Neural progenitor cell (in vitro differentiated cells): ENCODE measurements at regions not wholly inside any gene's neighbourhood (a gene's known extent, or its start where the extent isn't known, plus 50 kb on each side); places are given as distances from the start of the nearest gene placed in this dataset.

Experiments used
- DNase-seq: peaks from one replicate; pipeline ENCODE4 v3.0.0-alpha.2; 2016; ENCODE audit warnings: low spot score
- H2AFZ ChIP-seq: fragments of 200-600 bp; sonication (generic); replicated peaks from 2 replicates; pipeline ENCODE4 v1.6.1; 2016; ENCODE audit warnings: antibody characterized with exemption
- H3F3A ChIP-seq: fragments of 200-600 bp; sonication (generic); 2 replicates; pipeline ENCODE4 v1.6.1; 2016; ENCODE audit warnings: antibody characterized with exemption, low read depth
- H3K27ac ChIP-seq: fragments of 200-600 bp; sonication (generic); 2 replicates; pipeline ENCODE4 v1.5.1; 2016; ENCODE audit warnings: mild to moderate bottlenecking
- H3K27me3 ChIP-seq: fragments of 200-600 bp; sonication (generic); 2 replicates; pipeline ENCODE4 v1.6.1; 2016; ENCODE audit warnings: mild to moderate bottlenecking, moderate library complexity
- H3K36me3 ChIP-seq: fragments of 200-600 bp; sonication (generic); 2 replicates; pipeline ENCODE4 v1.5.1; 2016
- H3K4me1 ChIP-seq: fragments of 200-600 bp; sonication (generic); 2 replicates; pipeline ENCODE4 v1.6.1; 2016; ENCODE audit warnings: mixed run types
- H3K4me2 ChIP-seq: fragments of 200-600 bp; sonication (generic); 2 replicates; pipeline ENCODE4 v1.6.1; 2016
- H3K4me3 ChIP-seq: fragments of 200-600 bp; sonication (generic); 2 replicates; pipeline ENCODE4 v1.5.1; 2016
- H3K79me2 ChIP-seq: fragments of 200-600 bp; sonication (generic); 2 replicates; pipeline ENCODE4 v1.6.1; 2016; ENCODE audit warnings: low read depth
- H3K9ac ChIP-seq: fragments of 200-600 bp; sonication (generic); 2 replicates; pipeline ENCODE4 v1.6.1; 2016
- H3K9me3 ChIP-seq: fragments of 200-600 bp; sonication (generic); 2 replicates; pipeline ENCODE4 v1.5.1; 2016; ENCODE audit warnings: low read depth
- H4K20me1 ChIP-seq: fragments of 200-600 bp; sonication (generic); 2 replicates; pipeline ENCODE4 v1.6.1; 2016; ENCODE audit warnings: low read depth
- H3K27ac Mint-ChIP-seq: 3 replicates; pipeline ENCODE4 v1.8.0; 2021; ENCODE audit warnings: mixed read lengths
- H3K27me3 Mint-ChIP-seq: 2 replicates; pipeline ENCODE4 v1.8.0; 2022; ENCODE audit warnings: low read depth, mild to moderate bottlenecking, inconsistent platforms, moderate library complexity, mixed read lengths; ENCODE audit not compliant: insufficient read depth
- H3K36me3 Mint-ChIP-seq: 3 replicates; pipeline ENCODE4 v1.8.0; 2021; ENCODE audit warnings: mixed read lengths
- H3K4me1 Mint-ChIP-seq: 3 replicates; pipeline ENCODE4 v1.8.0; 2021; ENCODE audit warnings: mixed read lengths
- H3K4me3 Mint-ChIP-seq: 3 replicates; pipeline ENCODE4 v1.8.0; 2021; ENCODE audit warnings: mild to moderate bottlenecking, moderate library complexity, mixed read lengths
- H3K9me3 Mint-ChIP-seq: 3 replicates; pipeline ENCODE4 v1.8.0; 2020; ENCODE audit warnings: mixed read lengths
- CTCF ChIP-seq: fragments of 200-600 bp; sonication (generic); IDR thresholded peaks from 2 replicates; pipeline ENCODE4 v1.5.1; 2017; ENCODE audit warnings: antibody characterized with exemption, mild to moderate bottlenecking
- EZH2 ChIP-seq: fragments of 200-600 bp; sonication (generic); IDR thresholded peaks from 2 replicates; pipeline ENCODE4 v1.6.1; 2017; ENCODE audit warnings: antibody characterized with exemption, mild to moderate bottlenecking, moderate library complexity
- EZH2phosphoT487 ChIP-seq: fragments of 200-600 bp; sonication (generic); IDR thresholded peaks from 2 replicates; pipeline ENCODE4 v1.6.1; 2017; ENCODE audit warnings: antibody characterized with exemption

GRCh38 chr2:155169317-155169716, 470.8 kb downstream of the KCNJ3 start:
- H3K27me3 ChIP-seq = no peaks in the 10 kb centered on the region
- H3K9me3 Mint-ChIP-seq = peaks cover 3% of the 10 kb centered on the region
- no peak overlapping the region for H3K9ac ChIP-seq
- no peak overlapping the region for H2AFZ ChIP-seq
- H3K36me3 Mint-ChIP-seq = no peaks in the 10 kb centered on the region
- peaks cover 8% of the 10 kb centered on the region for H3K4me1 Mint-ChIP-seq
- no peaks in the 10 kb centered on the region for H3K9me3 ChIP-seq
- H3F3A ChIP-seq = no peaks in the 10 kb centered on the region
- H3K27ac Mint-ChIP-seq = no peak overlapping the region
- no peak overlapping the region for H3K4me2 ChIP-seq
- no peaks in the 10 kb centered on the region for H3K4me1 ChIP-seq
- no peaks in the 10 kb centered on the region for H4K20me1 ChIP-seq
- no peak for TF ChIP-seq CTCF
- TF ChIP-seq EZH2phosphoT487 = no peak
- no peak for TF ChIP-seq EZH2
- H3K27me3 Mint-ChIP-seq = no peaks in the 10 kb centered on the region
- no peak overlapping the region for H3K4me3 Mint-ChIP-seq
- H3K79me2 ChIP-seq = no peaks in the 10 kb centered on the region
- DNase-seq = no peak
- no peak overlapping the region for H3K27ac ChIP-seq
- H3K36me3 ChIP-seq = no peaks in the 10 kb centered on the region
- no peak overlapping the region for H3K4me3 ChIP-seq

GRCh38 chr2:155162494-155162893, 464.0 kb downstream of the KCNJ3 start:
- no peak for DNase-seq
- Mint-ChIP-seq H3K4me3 (no peak overlapping the region), H3K9me3 (no peaks in the 10 kb centered on the region), H3K27ac (no peak overlapping the region), H3K27me3 (peaks cover 6% of the 10 kb centered on the region), H3K36me3 (no peaks in the 10 kb centered on the region), H3K4me1 (no peaks in the 10 kb centered on the region)
- H2AFZ ChIP-seq = no peak overlapping the region
- no peaks in the 10 kb centered on the region for H3K27me3 ChIP-seq
- H4K20me1 ChIP-seq = no peaks in the 10 kb centered on the region
- H3K27ac ChIP-seq = no peak overlapping the region
- H3K79me2 ChIP-seq = no peaks in the 10 kb centered on the region
- H3K9me3 ChIP-seq = no peaks in the 10 kb centered on the region
- no peaks in the 10 kb centered on the region for H3F3A ChIP-seq
- TF ChIP-seq EZH2 (no peak), EZH2phosphoT487 (no peak), CTCF (no peak)
- no peak overlapping the region for H3K9ac ChIP-seq
- no peak overlapping the region for H3K4me3 ChIP-seq
- no peak overlapping the region for H3K4me2 ChIP-seq
- no peaks in the 10 kb centered on the region for H3K4me1 ChIP-seq
- H3K36me3 ChIP-seq = no peaks in the 10 kb centered on the region

GRCh38 chr2:155161314-155161713, 462.8 kb downstream of the KCNJ3 start:
- Mint-ChIP-seq H3K27ac (no peak overlapping the region), H3K36me3 (no peaks in the 10 kb centered on the region), H3K9me3 (no peaks in the 10 kb centered on the region), H3K27me3 (peaks cover 6% of the 10 kb centered on the region), H3K4me1 (no peaks in the 10 kb centered on the region), H3K4me3 (no peak overlapping the region)
- Histone ChIP-seq H3K4me3 (no peak overlapping the region), H3F3A (no peaks in the 10 kb centered on the region), H4K20me1 (no peaks in the 10 kb centered on the region), H3K4me1 (no peaks in the 10 kb centered on the region), H3K4me2 (no peak overlapping the region), H3K79me2 (no peaks in the 10 kb centered on the region), H3K9ac (no peak overlapping the region), H3K9me3 (no peaks in the 10 kb centered on the region), H3K27me3 (no peaks in the 10 kb centered on the region), H3K27ac (no peak overlapping the region), H3K36me3 (no peaks in the 10 kb centered on the region), H2AFZ (no peak overlapping the region)
- DNase-seq = no peak
- TF ChIP-seq EZH2 (no peak), CTCF (no peak), EZH2phosphoT487 (no peak)
